Heart right ventricle (tissue), 16 donors: ENCODE measurements at regions not wholly inside any gene's neighbourhood (a gene's known extent, or its start where the extent isn't known, plus 50 kb on each side); places are given as distances from the start of the nearest gene placed in this dataset.

Experiments
- ATAC-seq, 8 donors: fragments of 200-7000 bp; cut with Tn5 transposase; one replicate each; pipeline ENCODE4 v1.9.1; 2020; ENCODE audit warnings: mild to moderate bottlenecking in 8 of 8, moderate library complexity in 8 of 8, moderate number of reproducible peaks in 1 of 8
- DNase-seq, 2 donors: peaks; one replicate each; pipeline ENCODE4 v3.0.0-alpha.2; 2020
- H3K27ac ChIP-seq, 10 donors: fragments of 200-600 bp; sonication (generic) in 2 of 10; one replicate each; pipeline versions ENCODE4 v1.5.0 to v1.8.0; 2020 to 2022; ENCODE audit warnings: mild to moderate bottlenecking in 3 of 10
- H3K27me3 ChIP-seq, 7 donors: fragments of 200-600 bp; one replicate each; pipeline ENCODE4 v1.8.0; 2021 to 2022; ENCODE audit warnings: mild to moderate bottlenecking in 2 of 7
- H3K36me3 ChIP-seq, 9 donors: fragments of 200-600 bp; sonication (generic) in 1 of 9; one replicate each; pipeline versions ENCODE4 v1.5.0 to v1.8.0; 2020 to 2022; ENCODE audit warnings: mild to moderate bottlenecking in 2 of 9
- H3K4me1 ChIP-seq, 9 donors: fragments of 200-600 bp; sonication (generic) in 1 of 9; one replicate each; pipeline versions ENCODE4 v1.5.0 to v1.8.0; 2020 to 2022; ENCODE audit warnings: mild to moderate bottlenecking in 4 of 9
- H3K4me3 ChIP-seq, 10 donors: fragments of 200-600 bp; sonication (generic) in 2 of 10; one replicate each; pipeline versions ENCODE4 v1.5.0 to v1.8.0; 2020 to 2022; ENCODE audit warnings: mild to moderate bottlenecking in 7 of 10, moderate library complexity in 2 of 10
- H3K9me3 ChIP-seq, 11 donors: fragments of 200-600 bp in 10 of 11; sonication (generic) in 2 of 11; one replicate each; pipeline versions ENCODE4 v1.5.0 to v1.8.0; 2013 to 2022; ENCODE audit warnings: mild to moderate bottlenecking in 2 of 11, control low read depth in 1 of 11, moderate library complexity in 1 of 11
- CTCF ChIP-seq, 9 donors: fragments of 200-600 bp; sonication (generic) in 2 of 9; IDR thresholded peaks; one replicate each; pipeline versions ENCODE4 v1.5.0 to v1.8.0; 2021 to 2022; ENCODE audit warnings: antibody characterized with exemption in 9 of 9, mild to moderate bottlenecking in 5 of 9, moderate library complexity in 1 of 9
- WGBS, 2 donors: extraction: QIAGEN DNeasy Blood & Tissue Kit; methylation state at CpG; one replicate each; pipeline ENCODE4 v1.1.7; 2013; ENCODE audit warnings: inconsistent platforms in 1 of 2; 5-methylcytosine and 5-hydroxymethylcytosine counted together
- intact Hi-C, 10 donors: fragments of 100-400 bp; cut with DNase I; formaldehyde crosslinking; loops; one replicate each; pipeline versions ENCODE4 v1.11.1 to v1.14.2; 2022
- donor health status: Arrhythmogenic right ventricular cardiomyopathy.
- donor health status: ischemic (EF 13 %, LVEDD 7.1; RV severe dilation, severe dysfunction).
- donor health status: healthy with polysubstance abuse.
- donor health status: DM: no; HTN: yes; CAD: no.
- donor health status: DM: no; HTN: no; CAD: no.
- donor health status: ischemic (EF 25% LVEDD 6.9; RV normal size, moderate dysfunction).
- donor health status: ischemic (EF 25% LVEDD 5.7; RV mildly dilated, moderate dysfunction).
- donor health status: healthy.
- donor health status: DM: yes; HTN: yes; CAD: no.
- donor health status: Ischemic cardiomyopathy.
- donor health status: ischemic (EF 35%, LVEDD 5.7; RV mildly dilated, moderate dysfunction).
- donor health status: nonischemic (EF 11% LVEDD 7.7; RV severe dilation, severe dysfunction).
- donor health status: DM: yes; HTN: yes; CAD: no.
- donor health status: PGD.
- donor health status: ischemic (EF 29% LVEDD 5.4; RV normal size, mild dysfunction).
- donor health status: nonischemic (EF 23%, LVEDD 6.1; RV moderate dilation, normal function).

GRCh38 chrX:129145385-129145784, 377.9 kb downstream of the SMARCA1 start:
- TF ChIP-seq CTCF (IDR thresholded peaks at IDR 0.05), result no peak
- ATAC-seq (no peak), DNase-seq (no peak)
- Histone ChIP-seq H3K27ac (no peak overlapping the region), H3K9me3 (no peaks in the 10 kb centered on the region), H3K27me3 (peaks cover 0 to 8% (median 0%) of the 10 kb centered on the region in 7 donors), H3K4me1 (no peaks in the 10 kb centered on the region), H3K4me3 (no peak overlapping the region), H3K36me3 (no peaks in the 10 kb centered on the region)
- intact Hi-C loops, result no loop called here
- 62 to 68% methylated on average over 2 of the region's 2 CpGs for WGBS, 2 donors

- no peak for ATAC-seq
- intact Hi-C loops, result no loop called here
- 62 to 67% methylated on average over 6 of the region's 6 CpGs for WGBS, 2 donors
- no peaks in the 10 kb centered on the region for H3K36me3 ChIP-seq
- H3K4me3 ChIP-seq, result no peak overlapping the region
- DNase-seq, result no peak
- H3K4me1 ChIP-seq, result no peaks in the 10 kb centered on the region
- peaks cover 0 to 8% (median 0%) of the 10 kb centered on the region in 7 donors for H3K27me3 ChIP-seq
- no peaks in the 10 kb centered on the region for H3K9me3 ChIP-seq
- no peak for TF ChIP-seq CTCF (IDR thresholded peaks at IDR 0.05)
- H3K27ac ChIP-seq, result no peak overlapping the region
Observed at GRCh38 chrX:129144172-129145038, 378.9 kb downstream of the SMARCA1 start.

GRCh38 chrX:129139837-129140598, 383.3 kb downstream of the SMARCA1 start:
- Histone ChIP-seq H3K36me3 (no peaks in the 10 kb centered on the region), H3K27me3 (peaks cover 0 to 8% (median 0%) of the 10 kb centered on the region in 7 donors)
- intact Hi-C loops, result no loop called here

More at GRCh38 chrX:129139837-129140598, 383.3 kb downstream of the SMARCA1 start:
- no peaks in the 10 kb centered on the region for H3K4me1 ChIP-seq
- no peak for ATAC-seq
- no peaks in the 10 kb centered on the region for H3K9me3 ChIP-seq
- DNase-seq, result no peak
- no peak overlapping the region for H3K4me3 ChIP-seq
- TF ChIP-seq CTCF (IDR thresholded peaks at IDR 0.05), result no peak
- H3K27ac ChIP-seq, result no peak overlapping the region
